T-cell (primary cell): ENCODE measurements at regions not wholly inside any gene's neighbourhood (a gene's known extent, or its start where the extent isn't known, plus 50 kb on each side); places are given as distances from the start of the nearest gene placed in this dataset.

Experiments used
- ATAC-seq, 4 experiments: fragments of 200-7000 bp in 3 of 4; fragments of 150-1000 bp in 1 of 4; cut with Tn5 transposase; replicated peaks in 1 of 4; 1 replicate in 3 of 4; 2 replicates in 1 of 4; pipeline ENCODE4 v1.10.0; 2021; ENCODE audit warnings: moderate library complexity in 3 of 4, mild to moderate bottlenecking in 2 of 4, moderate number of reproducible peaks in 1 of 4
- CTCF ChIA-PET, 2 donors: fragments of 300-600 bp; sonication (Branson Sonifier 250); formaldehyde crosslinking; loops; one replicate each; lab custom pipeline; 2022; ENCODE audit warnings: antibody characterized with exemption in 2 of 2; lab: Charles Lee
- POLR2A ChIA-PET, 2 donors: fragments of 300-600 bp; sonication (Branson Sonifier 250); formaldehyde crosslinking; loops; one replicate each; lab custom pipeline; 2022; ENCODE audit warnings: antibody characterized with exemption in 2 of 2; lab: Charles Lee
- DNase-seq, 35 experiments: peaks; one replicate each; pipeline versions ENCODE4 v3.0.0 to v3.0.0-alpha.2; 2013 to 2023
- H3K27ac ChIP-seq: one replicate; pipeline ENCODE4 v1.5.1; 2013; ENCODE audit warnings: low read length
- H3K27me3 ChIP-seq, 2 experiments: replicated peaks in 1 of 2; 1 replicate in 1 of 2; 2 replicates in 1 of 2; pipeline versions ENCODE4 v1.6.1 to v1.7.0; 2013; ENCODE audit warnings: low read length in 1 of 2, mixed read lengths in 1 of 2; ENCODE audit not compliant: control insufficient read depth in 2 of 2, insufficient read depth in 2 of 2; ENCODE audit errors: extremely low read depth in 1 of 2
- H3K36me3 ChIP-seq, 2 donors: 1 replicate in 1 of 2; 2 replicates in 1 of 2; pipeline versions ENCODE4 v1.6.1 to v1.7.0; 2013; ENCODE audit warnings: low read length in 1 of 2; ENCODE audit not compliant: control insufficient read depth in 2 of 2, insufficient read depth in 1 of 2; ENCODE audit errors: extremely low read depth in 1 of 2
- H3K4me1 ChIP-seq, 2 experiments: 1 replicate in 1 of 2; 2 replicates in 1 of 2; pipeline versions ENCODE4 v1.6.1 to v1.7.0; 2013; ENCODE audit warnings: low read length in 2 of 2, mixed read lengths in 1 of 2; ENCODE audit not compliant: insufficient read depth in 2 of 2, control insufficient read depth in 1 of 2; ENCODE audit errors: extremely low read depth in 1 of 2
- H3K4me3 ChIP-seq, 2 donors: 1 replicate in 1 of 2; 2 replicates in 1 of 2; pipeline versions ENCODE4 v1.5.1 to v1.7.0; 2013; ENCODE audit warnings: mild to moderate bottlenecking in 2 of 2, low read length in 1 of 2, moderate library complexity in 1 of 2; ENCODE audit not compliant: control insufficient read depth in 1 of 2; ENCODE audit errors: extremely low read depth in 1 of 2
- H3K9me3 ChIP-seq: 2 replicates; pipeline ENCODE4 v1.7.0; 2013
- H3K27ac Mint-ChIP-seq, 2 donors: one replicate each; pipeline ENCODE4 v1.8.0; 2020 to 2021; ENCODE audit warnings: mild to moderate bottlenecking in 2 of 2, mixed read lengths in 2 of 2
- H3K27me3 Mint-ChIP-seq, 2 donors: one replicate each; pipeline ENCODE4 v1.8.0; 2021 to 2022; ENCODE audit warnings: mixed read lengths in 2 of 2
- H3K36me3 Mint-ChIP-seq: one replicate; pipeline ENCODE4 v1.8.0; 2021; ENCODE audit warnings: mixed read lengths
- H3K4me1 Mint-ChIP-seq, 3 donors: one replicate each; pipeline ENCODE4 v1.8.0; 2020 to 2022; ENCODE audit warnings: mixed read lengths in 3 of 3, mild to moderate bottlenecking in 1 of 3
- H3K4me3 Mint-ChIP-seq, 3 donors: one replicate each; pipeline ENCODE4 v1.8.0; 2020 to 2022; ENCODE audit warnings: mild to moderate bottlenecking in 3 of 3, mixed read lengths in 3 of 3, moderate library complexity in 3 of 3
- H3K9me3 Mint-ChIP-seq, 3 donors: one replicate each; pipeline ENCODE4 v1.8.0; 2020 to 2022; ENCODE audit warnings: mixed read lengths in 3 of 3
- WGBS: methylation state at CpG from one replicate; pipeline ENCODE4 v1.1.5; 2013; ENCODE audit warnings: missing lambda C conversion rate; ENCODE audit not compliant: insufficient coverage; 5-methylcytosine and 5-hydroxymethylcytosine counted together

- no peaks in the 10 kb centered on the region for H3K36me3 Mint-ChIP-seq
- peaks cover 0 to 3% (median 0%) of the 10 kb centered on the region in 3 donors for H3K4me1 Mint-ChIP-seq
- H3K27me3 Mint-ChIP-seq: peaks cover 19 to 43% of the 10 kb centered on the region in 2 donors
- H3K9me3 Mint-ChIP-seq: no peaks in the 10 kb centered on the region
- H3K27me3 ChIP-seq: peaks cover 10 to 60% of the 10 kb centered on the region in 2 experiments
- no peak overlapping the region for H3K4me3 Mint-ChIP-seq
- no peak overlapping the region for H3K27ac Mint-ChIP-seq
- H3K27ac ChIP-seq: no peak overlapping the region
- no peak overlapping the region for H3K4me3 ChIP-seq
- ChIA-PET CTCF (no interaction called here), POLR2A (no interaction called here)
- H3K36me3 ChIP-seq: no peaks in the 10 kb centered on the region
- 75% methylated on average over 3 of the region's 6 CpGs for WGBS
- ATAC-seq (no peak), DNase-seq (no peak)
- peaks cover 0 to 9% of the 10 kb centered on the region in 2 experiments for H3K4me1 ChIP-seq
- no peaks in the 10 kb centered on the region for H3K9me3 ChIP-seq
Measured at GRCh38 chr7:155402941-155403340, 55.0 kb upstream of the EN2 start.

DNA sequence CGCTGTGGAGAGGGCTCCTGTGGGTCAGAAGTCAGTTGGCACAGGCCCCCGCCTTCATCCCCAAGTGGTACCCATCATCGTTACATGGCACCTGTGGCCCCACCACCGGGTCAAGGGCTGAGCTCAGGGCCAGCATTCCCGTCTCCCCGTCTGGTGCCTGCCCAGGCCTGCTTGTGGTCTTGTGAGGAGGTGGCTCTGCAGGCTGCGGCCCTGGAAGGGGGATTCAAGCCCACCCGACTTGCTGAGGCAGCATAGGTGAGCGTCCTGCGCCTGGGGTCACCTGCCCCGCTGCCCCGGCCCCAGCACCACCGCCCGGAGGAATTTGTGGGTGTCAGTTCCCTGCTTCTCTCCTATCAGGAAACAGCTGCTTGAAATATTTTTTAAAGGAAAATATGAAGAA, 53.0 kb upstream of the EN2 start:
- H3K27ac Mint-ChIP-seq: no peak overlapping the region
- ChIA-PET POLR2A (no interaction called here), CTCF (no interaction called here)
- H3K9me3 Mint-ChIP-seq: no peaks in the 10 kb centered on the region
- WGBS: 67% methylated on average over 5 of the region's 14 CpGs
- H3K27me3 Mint-ChIP-seq: peaks cover 24 to 49% of the 10 kb centered on the region in 2 donors
- no peak for DNase-seq
- H3K4me1 Mint-ChIP-seq: peaks cover 2 to 5% (median 5%) of the 10 kb centered on the region in 3 donors
- Histone ChIP-seq H3K4me3 (no peak overlapping the region), H3K36me3 (no peaks in the 10 kb centered on the region), H3K9me3 (no peaks in the 10 kb centered on the region), H3K27ac (no peak overlapping the region), H3K4me1 (peaks cover 0 to 9% of the 10 kb centered on the region in 2 experiments), H3K27me3 (peaks cover 10 to 69% of the 10 kb centered on the region in 2 experiments)
- H3K4me3 Mint-ChIP-seq: no peak overlapping the region
- H3K36me3 Mint-ChIP-seq: no peaks in the 10 kb centered on the region
- no peak for ATAC-seq

GRCh38 chr7:155405399-155406318, 52.3 kb upstream of the EN2 start:
- ATAC-seq (peak in 2 of 4 experiments; percentile 40 to 44), DNase-seq (peak in 7 of 35 experiments; percentile 3 to 24 (median 12))
- no peaks in the 10 kb centered on the region for H3K36me3 Mint-ChIP-seq
- Histone ChIP-seq H3K4me1 (peaks cover 0 to 9% of the 10 kb centered on the region in 2 experiments), H3K9me3 (no peaks in the 10 kb centered on the region), H3K27ac (no peak overlapping the region), H3K4me3 (no peak overlapping the region), H3K27me3 (peaks cover 10 to 69% of the 10 kb centered on the region in 2 experiments), H3K36me3 (no peaks in the 10 kb centered on the region)
- H3K27ac Mint-ChIP-seq: no peak overlapping the region
- ChIA-PET CTCF (no interaction called here), POLR2A (no interaction called here)
- H3K27me3 Mint-ChIP-seq: peaks cover 22 to 48% of the 10 kb centered on the region in 2 donors
- H3K9me3 Mint-ChIP-seq: no peaks in the 10 kb centered on the region
- WGBS: 33% methylated on average over 30 of the region's 31 CpGs
- peaks cover 2 to 6% (median 5%) of the 10 kb centered on the region in 3 donors for H3K4me1 Mint-ChIP-seq
- H3K4me3 Mint-ChIP-seq: peak overlapping the region in 1 of 3 donors; percentile 10

DNA sequence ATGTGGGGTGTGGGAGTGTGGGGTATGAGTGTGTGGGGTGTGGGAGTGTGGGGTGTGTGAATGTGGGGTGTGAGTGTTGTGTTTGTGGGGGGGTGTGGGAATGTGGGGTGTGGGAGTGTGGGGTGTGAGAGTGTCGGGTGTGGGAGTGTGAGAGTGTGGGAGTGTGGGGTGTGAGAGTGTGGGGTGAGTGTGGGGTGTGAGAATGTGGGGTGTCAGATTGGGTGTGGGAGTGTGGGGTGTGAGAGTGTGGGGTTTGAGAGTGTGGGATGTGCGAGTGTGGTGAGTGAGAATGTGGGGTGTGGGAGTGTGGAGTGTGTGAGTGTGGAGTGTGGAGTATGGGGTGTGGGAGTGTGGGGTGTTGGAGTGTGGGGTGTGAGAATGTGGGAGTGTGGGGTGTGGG, 50.1 kb upstream of the EN2 start:
- no peak for ATAC-seq
- Mint-ChIP-seq H3K4me3 (no peak overlapping the region), H3K4me1 (peaks cover 2 to 12% (median 5%) of the 10 kb centered on the region in 3 donors), H3K36me3 (no peaks in the 10 kb centered on the region), H3K27me3 (peaks cover 23 to 49% of the 10 kb centered on the region in 2 donors), H3K27ac (no peak overlapping the region), H3K9me3 (no peaks in the 10 kb centered on the region)
- CTCF ChIA-PET: no interaction called here
- Histone ChIP-seq H3K27me3 (peaks cover 0 to 76% of the 10 kb centered on the region in 2 experiments), H3K4me1 (peaks cover 0 to 15% of the 10 kb centered on the region in 2 experiments), H3K36me3 (no peaks in the 10 kb centered on the region), H3K27ac (no peak overlapping the region), H3K9me3 (no peaks in the 10 kb centered on the region), H3K4me3 (no peak overlapping the region)
- WGBS: 73% methylated on average over 2 of the region's 2 CpGs
- POLR2A ChIA-PET: no interaction called here
- DNase-seq: no peak
